ENCODE measurements at regions not wholly inside any gene's neighbourhood (a gene's known extent, or its start where the extent isn't known, plus 50 kb on each side); places are given as distances from the start of the nearest gene placed in this dataset.

GRCh38 chr10:28354511-28354910, 51.6 kb upstream of the MPP7 start:
- H3K36me3 ChIP-seq (ENCODE audit: control insufficient read depth in 3 of 3, insufficient read depth in 3 of 3, low read length in 3 of 3) = no peaks in the 10 kb centered on the region
- H3K4me3 ChIP-seq (ENCODE audit: low read length in 3 of 3) = no peak overlapping the region
- H3K4me1 ChIP-seq (ENCODE audit: control insufficient read depth in 3 of 3, insufficient read depth in 3 of 3, low read length in 3 of 3) = no peaks in the 10 kb centered on the region
- no peaks in the 10 kb centered on the region for H3K9me3 ChIP-seq (ENCODE audit: control insufficient read depth in 3 of 3, low read length in 3 of 3)
- H3K27me3 ChIP-seq (ENCODE audit: control insufficient read depth in 3 of 3, insufficient read depth in 3 of 3, low read length in 3 of 3) = no peaks in the 10 kb centered on the region
- no peak overlapping the region for H3K9ac ChIP-seq (ENCODE audit: low read depth in 1 of 3, low read length in 3 of 3)
- no peak overlapping the region for H3K27ac ChIP-seq (ENCODE audit: low read depth, low read length)

DNA sequence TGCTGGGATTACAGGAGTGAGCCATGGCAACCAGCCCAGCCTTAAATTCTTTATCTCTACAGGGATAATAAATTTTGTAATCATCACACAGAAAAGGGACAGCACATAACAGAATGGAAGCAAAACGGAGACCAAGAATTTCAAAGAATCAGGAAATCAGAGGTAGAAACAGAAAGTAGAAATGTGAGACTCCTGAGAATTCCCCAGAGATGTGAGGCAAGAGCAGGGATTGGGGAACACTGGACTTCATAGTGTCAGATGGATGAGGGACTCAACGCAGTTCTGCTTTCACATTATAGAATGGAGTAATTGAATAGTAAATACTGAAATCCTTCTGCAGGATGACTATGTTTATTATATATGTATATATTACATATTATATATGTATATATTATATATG, 52.5 kb upstream of the MPP7 start:
- no peak overlapping the region for H3K9ac ChIP-seq (ENCODE audit: low read depth in 1 of 3, low read length in 3 of 3)
- H3K36me3 ChIP-seq (ENCODE audit: control insufficient read depth in 3 of 3, insufficient read depth in 3 of 3, low read length in 3 of 3) = no peaks in the 10 kb centered on the region
- no peaks in the 10 kb centered on the region for H3K27me3 ChIP-seq (ENCODE audit: control insufficient read depth in 3 of 3, insufficient read depth in 3 of 3, low read length in 3 of 3)
- no peaks in the 10 kb centered on the region for H3K4me1 ChIP-seq (ENCODE audit: control insufficient read depth in 3 of 3, insufficient read depth in 3 of 3, low read length in 3 of 3)
- no peaks in the 10 kb centered on the region for H3K9me3 ChIP-seq (ENCODE audit: control insufficient read depth in 3 of 3, low read length in 3 of 3)
- H3K4me3 ChIP-seq (ENCODE audit: low read length in 3 of 3) = no peak overlapping the region
- H3K27ac ChIP-seq (ENCODE audit: low read depth, low read length) = no peak overlapping the region

GRCh38 chr10:28359334-28359733, 56.5 kb upstream of the MPP7 start:
- Histone ChIP-seq H3K27ac (ENCODE audit: low read depth, low read length) (no peak overlapping the region), H3K9ac (ENCODE audit: low read depth in 1 of 3, low read length in 3 of 3) (no peak overlapping the region), H3K4me1 (ENCODE audit: control insufficient read depth in 3 of 3, insufficient read depth in 3 of 3, low read length in 3 of 3) (no peaks in the 10 kb centered on the region), H3K36me3 (ENCODE audit: control insufficient read depth in 3 of 3, insufficient read depth in 3 of 3, low read length in 3 of 3) (no peaks in the 10 kb centered on the region), H3K4me3 (ENCODE audit: low read length in 3 of 3) (no peak overlapping the region), H3K27me3 (ENCODE audit: control insufficient read depth in 3 of 3, insufficient read depth in 3 of 3, low read length in 3 of 3) (no peaks in the 10 kb centered on the region), H3K9me3 (ENCODE audit: control insufficient read depth in 3 of 3, low read length in 3 of 3) (no peaks in the 10 kb centered on the region)

DNA sequence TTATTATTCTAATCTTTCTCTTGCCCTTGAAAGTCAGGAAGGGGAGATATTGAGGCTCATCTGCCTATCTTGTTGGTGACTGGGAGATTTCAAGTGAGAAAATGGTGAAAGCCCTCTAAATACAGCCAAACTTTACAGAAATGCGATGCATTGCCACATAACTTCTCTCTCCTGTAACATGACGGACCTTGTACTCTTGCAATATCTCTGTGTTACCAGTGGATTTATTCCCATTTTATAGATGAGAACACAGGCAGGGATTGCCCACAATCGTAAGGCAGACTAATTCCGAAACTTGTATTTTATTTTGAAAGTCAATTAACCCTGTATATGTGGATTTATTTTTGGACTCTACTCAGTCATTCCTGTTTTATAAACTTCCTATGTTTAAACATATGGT, 57.3 kb upstream of the MPP7 start:
- Histone ChIP-seq H3K9me3 (ENCODE audit: control insufficient read depth in 3 of 3, low read length in 3 of 3) (no peaks in the 10 kb centered on the region), H3K27me3 (ENCODE audit: control insufficient read depth in 3 of 3, insufficient read depth in 3 of 3, low read length in 3 of 3) (no peaks in the 10 kb centered on the region), H3K27ac (ENCODE audit: low read depth, low read length) (no peak overlapping the region), H3K4me1 (ENCODE audit: control insufficient read depth in 3 of 3, insufficient read depth in 3 of 3, low read length in 3 of 3) (no peaks in the 10 kb centered on the region), H3K9ac (ENCODE audit: low read depth in 1 of 3, low read length in 3 of 3) (no peak overlapping the region), H3K4me3 (ENCODE audit: low read length in 3 of 3) (no peak overlapping the region), H3K36me3 (ENCODE audit: control insufficient read depth in 3 of 3, insufficient read depth in 3 of 3, low read length in 3 of 3) (no peaks in the 10 kb centered on the region)

DNA sequence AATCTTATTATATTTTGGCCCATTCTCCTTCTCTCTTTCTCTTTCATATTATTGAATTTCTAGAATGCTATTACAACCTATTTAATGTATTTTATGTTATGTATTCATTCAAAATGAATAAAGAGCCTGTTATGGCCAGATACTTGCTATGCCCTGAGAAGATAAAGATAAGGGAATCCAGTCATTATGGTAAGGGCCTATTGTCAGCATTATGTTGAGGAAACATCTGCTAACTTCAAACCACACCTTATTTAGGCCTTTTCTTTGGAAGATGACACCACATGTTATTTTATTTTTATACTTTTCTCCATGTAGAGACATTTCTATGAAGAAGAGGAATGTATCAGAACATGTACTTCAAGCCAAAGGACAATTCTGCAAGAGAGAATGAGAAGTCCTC, 60.5 kb upstream of the MPP7 start:
- Histone ChIP-seq H3K27me3 (ENCODE audit: control insufficient read depth in 3 of 3, insufficient read depth in 3 of 3, low read length in 3 of 3) (no peaks in the 10 kb centered on the region), H3K27ac (ENCODE audit: low read depth, low read length) (no peak overlapping the region), H3K9me3 (ENCODE audit: control insufficient read depth in 3 of 3, low read length in 3 of 3) (no peaks in the 10 kb centered on the region), H3K4me3 (ENCODE audit: low read length in 3 of 3) (no peak overlapping the region), H3K4me1 (ENCODE audit: control insufficient read depth in 3 of 3, insufficient read depth in 3 of 3, low read length in 3 of 3) (no peaks in the 10 kb centered on the region), H3K9ac (ENCODE audit: low read depth in 1 of 3, low read length in 3 of 3) (no peak overlapping the region), H3K36me3 (ENCODE audit: control insufficient read depth in 3 of 3, insufficient read depth in 3 of 3, low read length in 3 of 3) (no peaks in the 10 kb centered on the region)

DNA sequence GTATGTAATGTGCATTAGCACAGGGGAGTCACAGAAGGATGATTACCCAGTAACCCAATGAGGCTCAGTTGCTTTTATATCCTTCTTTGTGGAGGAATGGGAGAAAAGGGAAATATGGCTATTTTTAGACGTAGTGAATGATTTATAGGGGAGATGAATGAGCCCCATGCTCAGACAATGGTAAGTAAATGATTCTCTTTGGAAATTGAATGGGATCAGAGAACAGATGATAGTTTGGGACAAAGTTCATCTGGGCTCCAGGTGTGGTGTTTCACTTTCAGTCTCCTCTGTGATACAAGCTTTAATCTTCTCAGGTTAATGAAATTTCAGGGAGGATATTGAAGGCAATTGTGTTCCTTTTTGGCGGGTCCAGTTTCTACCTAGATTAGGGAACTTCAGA, 63.0 kb upstream of the MPP7 start:
- H3K4me3 ChIP-seq (ENCODE audit: low read length in 3 of 3) = no peak overlapping the region
- no peaks in the 10 kb centered on the region for H3K9me3 ChIP-seq (ENCODE audit: control insufficient read depth in 3 of 3, low read length in 3 of 3)
- H3K27me3 ChIP-seq (ENCODE audit: control insufficient read depth in 3 of 3, insufficient read depth in 3 of 3, low read length in 3 of 3) = no peaks in the 10 kb centered on the region
- no peaks in the 10 kb centered on the region for H3K4me1 ChIP-seq (ENCODE audit: control insufficient read depth in 3 of 3, insufficient read depth in 3 of 3, low read length in 3 of 3)
- H3K9ac ChIP-seq (ENCODE audit: low read depth in 1 of 3, low read length in 3 of 3) = no peak overlapping the region
- H3K36me3 ChIP-seq (ENCODE audit: control insufficient read depth in 3 of 3, insufficient read depth in 3 of 3, low read length in 3 of 3) = no peaks in the 10 kb centered on the region
- no peak overlapping the region for H3K27ac ChIP-seq (ENCODE audit: low read depth, low read length)

GRCh38 chr10:28366994-28367393, 64.1 kb upstream of the MPP7 start:
- Histone ChIP-seq H3K36me3 (ENCODE audit: control insufficient read depth in 3 of 3, insufficient read depth in 3 of 3, low read length in 3 of 3) (no peaks in the 10 kb centered on the region), H3K27ac (ENCODE audit: low read depth, low read length) (no peak overlapping the region), H3K9me3 (ENCODE audit: control insufficient read depth in 3 of 3, low read length in 3 of 3) (no peaks in the 10 kb centered on the region), H3K4me1 (ENCODE audit: control insufficient read depth in 3 of 3, insufficient read depth in 3 of 3, low read length in 3 of 3) (no peaks in the 10 kb centered on the region), H3K4me3 (ENCODE audit: low read length in 3 of 3) (no peak overlapping the region), H3K9ac (ENCODE audit: low read depth in 1 of 3, low read length in 3 of 3) (no peak overlapping the region), H3K27me3 (ENCODE audit: control insufficient read depth in 3 of 3, insufficient read depth in 3 of 3, low read length in 3 of 3) (no peaks in the 10 kb centered on the region)

- Histone ChIP-seq H3K36me3 (ENCODE audit: control insufficient read depth in 3 of 3, insufficient read depth in 3 of 3, low read length in 3 of 3) (no peaks in the 10 kb centered on the region), H3K27ac (ENCODE audit: low read depth, low read length) (no peak overlapping the region), H3K4me3 (ENCODE audit: low read length in 3 of 3) (no peak overlapping the region), H3K9ac (ENCODE audit: low read depth in 1 of 3, low read length in 3 of 3) (no peak overlapping the region), H3K4me1 (ENCODE audit: control insufficient read depth in 3 of 3, insufficient read depth in 3 of 3, low read length in 3 of 3) (no peaks in the 10 kb centered on the region), H3K9me3 (ENCODE audit: control insufficient read depth in 3 of 3, low read length in 3 of 3) (no peaks in the 10 kb centered on the region), H3K27me3 (ENCODE audit: control insufficient read depth in 3 of 3, insufficient read depth in 3 of 3, low read length in 3 of 3) (no peaks in the 10 kb centered on the region)
These were observed 64.5 kb upstream of the MPP7 start for GRCh38 chr10:28367413-28367812.

DNA sequence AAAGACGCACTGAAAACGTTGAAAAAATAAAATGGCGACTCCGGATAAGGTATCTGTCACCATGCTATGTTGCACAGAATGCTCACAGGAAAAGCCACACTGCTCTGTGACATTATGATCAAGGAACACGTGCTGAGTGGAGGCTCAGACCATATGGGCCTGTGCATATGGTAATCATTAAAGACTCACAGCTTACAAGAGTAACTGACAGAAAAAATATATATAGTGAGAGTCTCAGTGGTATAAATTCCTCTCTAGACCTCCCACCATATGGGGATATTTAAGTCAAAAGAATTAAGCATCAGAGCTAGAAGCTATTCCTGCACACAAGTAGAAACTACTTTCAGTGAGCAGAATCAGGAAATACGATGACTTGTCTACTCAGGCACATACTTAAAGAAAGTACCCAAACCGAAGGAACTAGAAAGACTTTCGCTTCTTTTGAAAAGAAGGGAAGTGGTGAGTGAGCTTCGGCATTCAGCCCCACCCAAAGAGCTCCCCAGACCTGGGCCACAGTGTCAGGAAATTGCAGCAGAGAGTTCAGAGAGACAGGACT, 65.1 kb upstream of the MPP7 start:
- no peaks in the 10 kb centered on the region for H3K27me3 ChIP-seq (ENCODE audit: control insufficient read depth in 3 of 3, insufficient read depth in 3 of 3, low read length in 3 of 3)
- H3K4me3 ChIP-seq (ENCODE audit: low read length in 3 of 3) = no peak overlapping the region
- no peaks in the 10 kb centered on the region for H3K9me3 ChIP-seq (ENCODE audit: control insufficient read depth in 3 of 3, low read length in 3 of 3)
- H3K9ac ChIP-seq (ENCODE audit: low read depth in 1 of 3, low read length in 3 of 3) = no peak overlapping the region
- no peak overlapping the region for H3K27ac ChIP-seq (ENCODE audit: low read depth, low read length)
- no peaks in the 10 kb centered on the region for H3K4me1 ChIP-seq (ENCODE audit: control insufficient read depth in 3 of 3, insufficient read depth in 3 of 3, low read length in 3 of 3)
- H3K36me3 ChIP-seq (ENCODE audit: control insufficient read depth in 3 of 3, insufficient read depth in 3 of 3, low read length in 3 of 3) = no peaks in the 10 kb centered on the region

DNA sequence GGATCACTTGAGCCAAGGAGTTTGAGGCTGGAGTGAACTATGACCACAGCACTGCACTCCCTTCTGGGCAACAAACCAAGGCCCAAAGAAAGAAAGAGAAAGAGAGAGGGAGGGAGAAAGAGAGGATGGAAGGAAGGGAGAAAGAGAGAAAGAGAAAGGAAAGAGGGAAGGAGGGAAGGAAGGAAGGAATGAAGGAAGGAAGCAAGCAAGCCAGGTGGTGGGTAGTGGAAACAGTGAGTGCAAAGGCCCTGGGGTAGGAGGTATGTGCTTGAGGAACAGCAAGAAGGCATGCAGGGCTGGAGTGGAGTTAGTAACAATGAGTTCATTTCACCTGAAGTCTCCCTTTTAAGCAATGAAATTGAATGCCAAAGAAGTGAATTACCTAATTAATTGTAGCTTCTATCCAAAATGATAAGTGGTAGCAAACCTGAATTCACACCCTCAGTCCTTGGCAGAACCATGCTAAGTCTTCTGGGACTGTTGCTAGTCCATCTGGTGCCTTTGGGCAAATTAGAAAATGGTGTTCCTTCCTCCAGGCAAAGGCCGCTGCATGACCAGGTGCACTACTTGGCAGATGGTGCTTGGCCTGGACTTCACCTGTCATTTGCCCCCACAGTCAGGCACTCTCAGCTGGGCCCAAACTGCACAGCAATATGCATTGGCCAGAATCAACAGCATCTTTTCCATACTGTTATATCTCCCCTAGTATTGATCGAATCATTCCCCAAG, 67.4 kb upstream of the MPP7 start:
- H3K9me3 ChIP-seq (ENCODE audit: control insufficient read depth in 3 of 3, low read length in 3 of 3) = no peaks in the 10 kb centered on the region
- H3K4me3 ChIP-seq (ENCODE audit: low read length in 3 of 3) = no peak overlapping the region
- no peaks in the 10 kb centered on the region for H3K27me3 ChIP-seq (ENCODE audit: control insufficient read depth in 3 of 3, insufficient read depth in 3 of 3, low read length in 3 of 3)
- H3K9ac ChIP-seq (ENCODE audit: low read depth in 1 of 3, low read length in 3 of 3) = no peak overlapping the region
- no peaks in the 10 kb centered on the region for H3K4me1 ChIP-seq (ENCODE audit: control insufficient read depth in 3 of 3, insufficient read depth in 3 of 3, low read length in 3 of 3)
- H3K27ac ChIP-seq (ENCODE audit: low read depth, low read length) = no peak overlapping the region
- no peaks in the 10 kb centered on the region for H3K36me3 ChIP-seq (ENCODE audit: control insufficient read depth in 3 of 3, insufficient read depth in 3 of 3, low read length in 3 of 3)
